Activated CD4-positive, alpha-beta T cell treated with anti-CD3 and anti-CD28 coated beads, Interleukin-2, amount 50 U/mL, for 48 hours (primary cell): ENCODE measurements at regions not wholly inside any gene's neighbourhood (a gene's known extent, or its start where the extent isn't known, plus 50 kb on each side); places are given as distances from the start of the nearest gene placed in this dataset.
A peak's percentile ranks its signal among the peaks of the same experiment; 100 is the strongest.

ENCODE experiments used
- DNase-seq, 2 experiments: peaks; one replicate each; pipeline ENCODE4 v3.0.0-alpha.2; 2020

DNA sequence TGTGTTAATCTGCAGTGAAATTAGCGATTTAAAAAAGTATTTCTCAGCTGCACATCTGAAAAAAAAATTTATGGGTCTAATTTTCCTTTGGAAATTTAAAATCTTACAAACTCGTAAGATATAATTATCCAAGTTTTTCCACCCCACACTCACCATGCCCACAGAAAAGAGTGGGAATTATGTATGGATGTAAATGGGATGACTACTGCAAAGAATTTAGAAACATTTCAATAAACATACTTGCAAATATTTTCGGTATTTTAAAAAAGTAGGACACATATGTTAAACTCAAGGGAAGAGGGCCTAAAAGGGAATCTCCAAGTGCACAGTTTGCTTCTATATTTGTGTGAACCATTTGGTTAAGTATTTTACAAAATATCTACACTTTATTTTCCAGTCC is 1039.9 kb upstream of the POU3F3 start:
- DNase-seq: no peak

DNA sequence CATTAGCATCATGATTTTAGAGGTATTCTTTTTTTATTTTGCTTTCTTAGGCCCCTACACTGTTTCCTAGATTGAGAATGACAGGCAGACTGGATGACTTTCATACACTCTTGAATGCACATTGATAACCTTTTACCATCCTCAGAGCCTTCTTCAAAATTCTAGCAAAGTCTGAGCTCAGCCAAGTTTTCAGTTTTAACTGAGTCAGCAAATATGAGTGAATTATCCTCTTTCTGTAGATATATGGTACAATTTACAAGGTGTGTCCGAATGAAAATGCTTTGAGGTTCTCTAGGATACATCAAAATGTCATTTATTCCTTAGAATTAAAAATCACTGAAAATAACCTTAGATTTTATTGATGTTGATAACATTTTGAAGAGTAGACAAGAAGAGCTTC is 1038.2 kb upstream of the POU3F3 start:
- no peak for DNase-seq

DNA sequence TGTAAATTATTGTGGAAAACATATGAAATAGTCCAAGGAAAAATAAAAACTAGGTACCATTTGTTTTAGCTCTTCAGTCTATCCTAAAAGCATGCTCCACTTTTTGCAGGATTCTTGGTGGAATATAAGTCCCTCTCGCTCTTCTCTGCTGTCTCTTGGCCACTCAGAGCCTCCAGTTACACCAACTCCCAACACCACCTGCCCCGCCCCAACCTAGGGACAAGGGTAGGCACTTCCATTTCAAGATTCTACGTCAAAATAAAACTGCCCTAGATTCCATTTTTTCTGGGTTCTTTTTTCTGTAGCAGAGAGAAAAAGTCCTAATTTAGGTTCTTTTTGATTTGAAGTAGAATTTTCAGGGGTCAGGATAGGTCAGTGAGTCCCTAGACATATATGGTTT is 1036.2 kb upstream of the POU3F3 start:
- DNase-seq: no peak

DNA sequence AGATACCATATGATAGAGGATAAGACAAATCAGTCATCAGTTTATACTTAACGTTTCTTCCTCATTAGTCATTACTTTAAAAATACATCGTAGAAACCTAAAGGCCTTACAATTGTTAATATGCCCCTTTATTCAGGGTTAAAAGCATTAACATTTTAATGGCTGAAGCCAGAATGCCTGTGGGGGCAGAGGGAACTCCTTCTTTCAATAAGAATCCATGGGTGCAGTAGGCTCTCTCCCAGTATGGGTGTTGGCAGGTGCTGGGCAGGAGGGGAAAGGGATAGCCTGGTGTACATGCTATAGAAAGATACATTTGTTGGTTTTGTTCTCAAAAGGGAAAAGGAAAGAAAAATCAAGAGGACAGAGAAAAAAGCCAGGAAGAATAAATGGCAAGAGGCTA is 1035.7 kb upstream of the POU3F3 start:
- no peak for DNase-seq

DNA sequence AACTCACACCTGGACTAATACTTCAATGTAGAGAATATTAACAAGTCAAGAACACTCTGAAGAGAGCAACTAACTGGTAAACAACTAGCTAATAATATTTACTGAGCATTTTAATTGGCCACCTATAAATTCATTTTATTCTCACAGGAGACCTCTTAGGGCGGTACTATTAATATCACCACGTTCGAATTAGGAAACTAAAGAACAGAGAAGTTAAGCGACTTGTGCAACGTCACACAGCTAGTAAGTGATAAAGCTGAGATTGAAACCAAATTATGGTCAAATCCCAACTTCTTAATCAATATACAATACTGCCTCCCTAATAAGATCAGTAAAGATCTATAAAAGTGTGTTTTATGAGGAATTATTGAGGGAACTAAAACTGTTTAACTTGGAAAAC is 1034.3 kb upstream of the POU3F3 start:
- DNase-seq: no peak

DNA sequence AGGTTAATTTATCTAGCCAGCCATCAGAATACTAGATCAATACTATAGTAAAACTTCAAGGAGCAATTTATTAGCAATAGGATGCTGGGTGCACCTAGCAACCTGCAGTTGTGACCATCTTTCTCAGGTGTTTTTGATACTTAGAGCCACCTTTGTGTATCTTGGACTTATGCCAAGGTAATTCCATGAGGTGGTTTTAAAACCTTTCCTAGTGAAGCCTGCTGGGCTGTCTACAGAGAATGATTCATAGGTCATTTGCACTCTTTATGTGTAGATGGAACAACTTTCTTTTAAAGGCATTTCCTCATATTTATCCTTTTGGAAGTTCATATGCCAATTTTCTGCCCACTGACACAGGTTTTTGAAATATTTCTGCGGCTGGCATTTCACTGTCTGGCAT is 1030.1 kb upstream of the POU3F3 start:
- no peak for DNase-seq

DNA sequence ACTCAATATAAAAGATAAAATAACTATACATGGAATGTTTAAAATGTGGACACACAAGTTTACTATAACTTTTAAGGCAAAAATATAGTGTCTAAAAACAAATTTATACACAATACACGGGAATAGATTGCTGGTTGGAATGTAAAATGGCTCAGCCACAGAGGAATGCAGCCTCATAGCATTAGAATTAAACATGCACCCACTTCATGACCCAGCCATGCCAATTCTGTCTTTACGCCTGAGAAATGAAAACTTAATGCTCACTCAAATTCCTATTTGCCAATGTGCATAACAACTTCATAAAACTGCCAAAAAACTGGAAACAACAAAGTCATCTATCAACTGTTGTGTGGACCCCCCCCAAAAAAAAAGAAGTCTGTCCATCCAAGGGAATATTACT is 1006.6 kb upstream of the POU3F3 start:
- no peak for DNase-seq

DNA sequence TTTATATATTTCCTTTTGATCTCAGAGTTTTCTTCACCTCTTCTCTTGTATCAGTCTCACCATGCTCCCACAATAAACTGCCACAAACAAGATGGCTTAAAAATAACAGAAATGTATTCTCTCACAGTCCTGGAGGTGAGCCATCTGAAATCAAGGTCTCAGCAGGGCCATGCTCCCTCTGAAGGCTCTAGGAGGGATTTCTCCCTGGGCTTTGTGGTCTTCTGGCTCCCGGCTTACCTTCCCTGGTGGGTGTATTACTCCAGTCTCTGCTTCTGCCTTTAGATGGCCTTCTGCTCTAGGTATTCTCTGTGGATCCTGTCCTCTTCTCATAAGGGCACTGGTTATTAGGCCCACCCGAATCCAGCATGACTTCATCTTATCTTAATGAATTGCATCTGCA is 994.7 kb upstream of the POU3F3 start:
- no peak for DNase-seq

DNA sequence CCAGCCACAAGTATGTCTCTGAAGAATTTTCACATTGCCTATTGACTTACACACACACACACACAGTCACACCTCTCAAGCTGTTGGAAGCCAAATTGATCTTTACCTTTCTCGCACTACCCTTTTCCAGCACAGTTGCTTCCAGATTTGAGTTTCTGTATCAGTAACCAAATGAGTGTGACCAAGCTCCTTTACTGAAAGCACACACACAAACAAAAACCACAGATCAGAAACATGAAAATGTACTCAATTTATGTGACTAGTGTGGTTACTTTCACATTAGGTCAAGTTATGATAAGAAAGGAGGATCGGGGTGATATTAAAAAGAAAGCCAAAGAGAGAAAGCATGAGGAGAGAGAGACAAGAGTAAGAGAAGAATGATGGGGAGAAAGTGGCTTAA is 993.9 kb upstream of the POU3F3 start:
- no peak for DNase-seq

DNA sequence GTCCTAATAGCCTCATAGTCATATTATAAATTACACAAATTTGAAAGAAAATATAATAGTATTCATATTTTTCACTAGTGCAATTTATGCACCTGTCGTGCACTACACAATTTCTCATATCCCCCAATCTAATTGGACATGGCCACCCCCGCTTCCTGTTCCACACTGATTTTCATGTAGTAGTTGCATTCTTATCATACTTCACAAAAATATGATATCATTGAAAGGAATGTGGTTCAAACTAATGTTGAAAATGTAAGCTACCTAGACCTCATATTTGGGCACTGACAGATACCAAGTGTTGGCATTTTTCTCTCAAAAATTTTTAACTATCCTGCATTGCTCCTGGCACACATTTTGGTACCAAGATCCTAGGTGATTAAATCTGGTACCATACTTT is 985.5 kb upstream of the POU3F3 start:
- DNase-seq: no peak

DNA sequence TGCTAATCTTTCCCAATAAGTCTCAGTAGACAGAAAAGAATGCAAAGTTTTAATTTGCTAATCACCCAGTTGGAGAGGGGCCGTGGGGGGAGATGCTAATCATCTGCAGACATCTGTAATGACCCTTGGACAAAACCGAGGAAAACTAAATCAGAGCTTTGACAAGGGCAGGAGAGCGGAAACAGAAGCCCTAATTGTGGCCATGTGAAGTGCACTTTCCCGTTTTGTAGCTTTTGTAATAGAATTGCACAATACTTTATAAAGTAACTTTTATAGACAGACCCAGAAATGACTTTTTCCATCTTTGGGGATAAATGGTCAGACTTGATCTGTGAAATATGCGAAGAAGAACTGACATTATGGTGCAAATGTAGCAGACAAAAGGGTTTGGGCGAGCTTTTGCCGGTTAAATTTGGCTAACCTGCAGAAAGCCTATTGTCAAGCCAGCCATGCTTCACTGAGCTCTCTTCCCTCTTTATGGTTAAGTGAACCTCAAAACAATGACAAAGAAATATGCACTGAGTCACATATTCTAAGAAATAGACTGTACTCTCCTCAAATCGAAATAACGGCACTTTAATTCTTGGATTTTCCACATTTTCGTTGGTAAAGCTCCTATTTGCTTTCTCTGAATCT is 980.1 kb upstream of the POU3F3 start:
- DNase-seq: no peak

DNA sequence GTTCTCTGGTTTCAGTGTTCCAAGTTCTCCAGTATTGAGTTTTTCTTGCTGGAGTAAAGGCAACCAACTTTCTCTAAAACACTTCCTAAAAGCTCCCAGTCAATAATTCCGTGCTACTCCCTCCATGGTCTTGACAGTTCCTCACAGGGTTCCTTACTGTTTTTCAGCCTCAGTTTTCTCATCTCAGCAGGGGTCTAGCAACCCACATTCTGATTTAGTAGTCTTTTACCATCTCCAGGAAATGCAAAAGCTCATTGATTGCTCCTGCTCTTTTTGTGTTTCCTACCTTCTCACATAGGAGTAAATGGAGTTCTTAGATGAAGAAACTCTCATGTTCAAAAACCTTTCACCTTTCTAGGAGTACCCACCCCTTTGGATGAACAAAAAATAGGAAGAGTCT is 978.8 kb upstream of the POU3F3 start:
- no peak for DNase-seq

DNA sequence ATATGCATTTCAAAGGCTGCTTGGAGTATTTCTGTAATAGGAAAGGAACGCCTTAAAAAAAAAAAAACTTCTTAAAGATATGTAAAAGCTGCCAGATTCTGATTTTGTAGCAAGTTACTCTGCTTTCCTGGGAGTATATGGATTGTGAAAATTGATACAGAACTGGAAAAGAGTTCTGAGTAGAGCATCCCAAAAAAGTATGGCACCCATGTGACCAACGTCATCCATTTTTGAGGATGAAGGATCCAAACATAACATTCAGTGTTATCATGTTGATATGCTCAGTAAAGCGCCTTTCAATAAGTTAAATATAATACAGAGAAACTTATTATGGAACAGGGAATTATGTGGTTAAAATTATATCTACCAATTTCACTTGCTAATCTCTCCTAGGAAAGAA is 978.4 kb upstream of the POU3F3 start:
- DNase-seq: no peak

DNA sequence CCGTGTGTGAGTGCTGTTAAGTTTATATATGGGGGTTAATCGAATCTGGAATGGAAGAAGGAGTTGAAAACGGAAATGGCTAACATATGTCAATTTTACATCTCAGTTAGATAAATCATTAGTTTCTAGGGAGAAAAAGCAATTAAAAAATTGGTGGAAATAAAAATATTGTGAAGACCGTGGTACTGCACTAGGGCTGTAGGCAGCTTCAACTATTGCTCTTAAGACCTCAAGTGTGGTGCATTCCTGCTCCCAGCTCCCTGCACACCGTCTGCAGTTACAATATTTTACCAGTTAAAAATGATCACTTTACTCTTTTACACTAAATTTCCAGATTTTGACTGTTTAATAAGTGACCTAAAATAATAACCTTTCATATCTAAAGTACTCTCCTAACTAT is 977.3 kb upstream of the POU3F3 start:
- no peak for DNase-seq

DNA sequence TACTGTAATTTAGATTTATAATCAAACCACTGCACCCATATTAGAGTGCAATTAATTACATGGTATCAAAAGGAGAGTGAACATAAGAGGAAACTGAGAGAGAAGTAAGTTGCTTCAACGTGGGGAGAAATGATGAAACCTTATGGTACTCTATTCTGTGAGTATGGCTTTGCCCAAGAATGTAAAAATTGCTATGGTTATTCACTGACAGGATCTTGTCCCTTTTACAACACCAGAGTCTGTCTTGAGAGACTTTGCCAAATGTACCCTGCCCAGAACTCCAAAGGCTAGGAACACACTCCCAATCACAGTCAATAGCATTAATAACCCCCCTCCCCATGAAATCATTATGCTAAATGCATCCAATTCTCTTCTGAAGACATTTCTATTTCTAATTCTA is 974.8 kb upstream of the POU3F3 start:
- no peak for DNase-seq

DNA sequence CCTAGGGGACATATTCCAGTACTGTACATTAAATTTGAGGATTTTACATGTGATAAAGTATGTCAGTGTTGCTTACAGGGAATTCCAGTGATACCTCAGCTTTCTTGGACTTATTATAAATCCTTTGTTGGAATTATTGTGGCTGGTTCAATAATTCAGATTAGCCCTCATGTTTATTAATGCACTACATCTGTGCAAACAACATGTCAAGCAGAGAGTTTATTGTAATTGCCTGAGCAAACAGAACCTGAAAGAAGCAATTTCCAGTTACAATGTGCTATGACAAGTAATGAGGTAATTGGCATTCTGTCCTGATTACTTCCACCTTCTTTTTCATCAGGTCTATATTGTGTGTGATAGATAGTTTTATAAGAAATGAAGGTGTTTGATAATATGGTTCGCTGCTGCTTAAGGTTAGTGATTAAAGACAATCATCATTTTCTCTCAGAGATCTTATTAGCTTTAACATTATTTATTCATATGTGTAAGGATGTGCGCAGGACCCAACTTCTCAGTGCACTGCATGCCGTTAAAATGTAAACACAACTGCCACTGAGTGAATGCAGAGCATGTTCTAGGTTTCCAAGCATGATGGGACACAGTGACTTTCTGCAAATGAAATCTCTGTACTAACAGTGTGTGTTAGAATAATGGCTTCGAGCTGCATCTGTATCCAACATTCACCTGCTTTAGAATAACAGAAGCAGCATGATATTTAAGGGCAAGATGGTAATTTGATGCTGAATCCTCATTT is 973.7 kb upstream of the POU3F3 start:
- no peak for DNase-seq

DNA sequence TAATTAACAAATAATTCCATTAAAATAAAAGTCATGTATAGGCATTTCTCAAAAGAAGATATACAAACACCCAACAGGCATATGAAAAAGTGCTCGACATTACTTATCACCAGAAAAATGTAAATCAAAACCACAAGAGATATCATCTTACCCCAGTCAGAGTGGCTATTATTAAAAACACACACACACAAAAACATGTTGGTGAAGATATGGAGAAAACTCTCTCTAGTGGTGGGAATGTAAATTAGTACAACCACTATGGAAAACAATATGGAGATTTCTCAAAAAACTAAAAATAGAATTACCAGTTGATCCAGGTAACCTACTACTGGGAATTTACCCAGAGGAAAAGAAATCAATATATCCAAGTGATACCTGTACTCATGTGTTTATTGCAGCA is 966.3 kb upstream of the POU3F3 start:
- no peak for DNase-seq

DNA sequence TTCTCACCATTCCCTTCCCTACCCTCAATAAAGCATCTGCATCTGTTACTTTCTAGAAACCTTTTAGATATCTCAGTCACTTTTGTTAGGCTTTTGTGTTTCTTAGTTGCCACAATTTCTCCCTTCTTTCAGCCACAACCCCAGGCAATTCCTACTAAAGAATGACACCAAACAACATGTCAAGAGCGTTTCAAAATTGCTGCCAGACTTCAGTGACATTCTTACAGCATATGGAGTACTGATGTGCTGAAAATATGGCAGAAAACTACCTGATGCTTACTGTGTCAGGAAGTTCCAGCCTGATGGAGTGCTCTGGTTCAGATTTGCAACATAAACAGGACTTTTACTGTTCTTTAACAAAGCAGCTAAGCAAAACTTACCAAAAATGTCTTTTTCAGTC is 957.7 kb upstream of the POU3F3 start:
- DNase-seq: no peak

DNA sequence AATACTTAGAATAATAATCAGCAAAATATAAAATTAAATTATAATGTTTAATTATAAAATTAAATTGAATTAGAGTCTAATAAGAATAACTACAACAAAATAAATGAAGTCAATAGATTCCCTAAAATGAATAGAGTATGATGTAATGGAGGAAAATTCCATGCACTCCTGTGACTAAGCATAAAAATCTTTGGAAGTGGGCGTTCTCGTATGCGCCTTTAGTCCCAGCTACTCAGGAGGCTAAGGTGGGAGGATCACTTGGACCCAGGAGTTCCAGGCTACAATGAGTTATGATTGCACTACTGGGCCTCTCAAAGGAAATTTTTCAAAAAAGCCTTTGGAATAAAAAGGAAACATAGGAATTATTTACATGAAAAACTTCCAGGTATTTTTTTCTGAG is 955.4 kb upstream of the POU3F3 start:
- no peak for DNase-seq

DNA sequence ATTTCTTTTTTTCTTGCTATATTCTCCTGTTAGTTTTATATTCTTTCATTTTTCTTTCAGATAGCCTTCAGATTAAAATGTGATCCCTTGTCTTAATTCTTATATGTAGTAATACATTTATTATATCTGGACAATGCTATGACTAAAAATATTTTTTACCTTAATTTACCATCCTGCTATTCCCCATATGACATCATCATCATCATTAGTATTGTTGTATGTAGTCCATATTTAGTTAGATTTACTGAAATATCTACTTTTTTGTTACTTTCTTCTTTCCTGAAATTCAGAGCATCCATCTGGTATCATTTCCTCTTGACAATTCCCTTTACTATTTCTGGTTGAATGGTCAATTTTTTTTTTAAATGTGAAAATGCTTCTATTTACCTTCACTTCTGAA is 951.6 kb upstream of the POU3F3 start:
- DNase-seq: no peak

DNA sequence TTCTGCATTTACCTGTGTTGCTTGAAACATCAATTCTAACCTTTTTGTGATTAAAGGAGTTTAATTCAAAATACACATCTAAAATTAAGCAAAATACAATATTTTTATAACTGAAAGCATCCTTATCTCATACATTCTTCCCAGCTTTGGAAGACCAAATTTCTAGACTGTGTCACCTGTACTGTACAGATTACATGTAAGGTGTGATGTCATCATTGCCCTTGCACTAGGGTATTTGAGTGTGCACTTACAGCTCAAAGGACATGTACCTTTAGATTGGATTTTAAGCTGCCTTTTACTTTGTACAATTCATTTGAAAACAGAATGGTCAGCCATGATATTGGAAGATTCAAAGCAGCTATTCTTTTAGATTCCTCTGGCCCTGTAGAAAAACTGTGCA is 932.8 kb upstream of the POU3F3 start:
- DNase-seq: no peak

DNA sequence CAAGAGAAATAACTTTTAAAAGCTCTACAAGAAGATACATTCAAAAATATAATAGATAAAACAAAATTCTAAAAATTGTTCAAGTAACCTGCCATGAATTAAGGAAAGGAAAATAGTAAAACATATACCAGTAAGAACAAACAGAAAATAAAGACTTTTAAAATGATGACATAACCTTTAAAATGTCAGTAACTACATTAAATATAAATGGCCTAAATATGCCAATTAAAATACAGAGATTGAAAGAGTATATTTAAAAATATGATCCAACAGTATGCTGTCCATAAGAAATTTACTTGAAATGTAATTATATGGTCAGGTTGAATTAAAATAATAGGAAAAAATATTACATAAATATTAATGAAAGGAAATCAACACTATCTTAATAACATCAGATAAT is 911.7 kb upstream of the POU3F3 start:
- no peak for DNase-seq

DNA sequence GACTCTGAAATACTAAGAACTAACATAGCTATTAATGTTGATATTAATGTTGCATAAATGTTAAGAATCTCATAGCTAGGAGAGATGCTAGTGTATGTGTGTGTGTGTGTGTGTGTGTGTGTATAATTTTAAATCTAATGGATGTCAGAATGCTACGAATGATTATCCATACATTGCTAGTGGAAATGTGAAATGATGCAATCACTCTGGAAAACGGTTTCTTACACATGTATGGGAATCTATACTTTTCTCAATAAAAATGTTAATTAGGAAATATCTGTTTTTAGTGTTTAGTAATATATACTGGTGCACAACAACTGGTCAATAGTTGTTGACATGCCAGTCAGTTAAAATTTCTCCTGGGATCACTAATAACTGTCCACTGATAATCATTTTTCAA is 908.8 kb upstream of the POU3F3 start:
- no peak for DNase-seq

DNA sequence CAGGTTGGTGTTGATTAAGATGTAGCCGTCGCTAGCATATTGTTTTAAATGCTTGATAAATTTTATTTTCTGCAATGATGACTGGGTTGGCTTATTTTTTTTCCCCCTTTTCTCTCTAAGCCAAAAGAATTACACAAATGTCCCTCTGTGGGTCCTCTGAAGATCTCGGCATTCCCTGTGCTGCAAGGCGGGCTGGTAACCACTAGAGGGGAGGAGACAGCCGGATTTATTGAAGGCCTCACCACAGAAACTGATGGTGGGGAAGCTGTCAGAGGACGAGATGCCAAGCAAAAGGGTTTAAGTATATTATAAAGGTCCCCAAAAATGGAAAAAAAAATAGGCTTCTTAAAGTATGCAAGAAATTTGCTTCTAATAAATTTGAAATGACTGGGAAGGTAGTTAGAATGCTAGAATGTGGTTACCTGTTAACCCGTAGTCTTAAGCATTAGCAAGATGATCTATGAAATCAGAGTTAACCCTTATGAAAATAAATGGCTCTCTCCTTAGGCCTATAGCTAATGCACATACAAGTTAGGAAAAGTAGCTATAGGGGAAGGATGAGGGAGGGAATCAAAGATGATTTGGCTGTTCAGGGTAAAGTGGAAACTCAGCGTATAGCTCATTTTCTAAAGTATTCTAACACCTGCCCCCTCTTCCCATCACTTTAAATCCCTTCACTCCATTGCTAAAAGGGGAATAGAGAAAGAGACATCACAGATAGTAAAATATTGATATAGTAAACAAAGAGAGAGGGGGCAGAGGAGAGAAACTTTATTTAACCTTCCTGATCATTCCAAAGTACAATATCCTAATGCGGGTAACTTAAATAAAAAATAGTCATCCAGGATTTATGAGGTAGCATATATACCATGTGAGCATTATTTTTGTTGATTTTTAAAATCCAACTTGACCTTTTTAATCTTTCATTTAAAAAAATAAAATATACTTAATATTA is 894.5 kb upstream of the POU3F3 start:
- DNase-seq: peak in 1 of 2 experiments; percentile 3
